AG09309 (cell line): ENCODE measurements at regions not wholly inside any gene's neighbourhood (a gene's known extent, or its start where the extent isn't known, plus 50 kb on each side); places are given as distances from the start of the nearest gene placed in this dataset.

Experiments used
- DNase-seq: peaks from one replicate; pipeline ENCODE4 v3.0.0-alpha.2; 2010; ENCODE audit warnings: low read depth
- H3K4me3 ChIP-seq: 2 replicates; pipeline ENCODE4 v1.5.1; 2011; ENCODE audit warnings: mild to moderate bottlenecking, low read depth, low read length, moderate library complexity; ENCODE audit not compliant: control insufficient read depth
- TF ChIP-seq, protein P1 (sequence below): IDR thresholded peaks from 2 replicates; pipeline ENCODE4 v1.5.1; 2011; ENCODE audit warnings: mild to moderate bottlenecking, low read depth, low read length, inconsistent platforms; ENCODE audit not compliant: insufficient read depth, control insufficient read depth; ENCODE audit errors: missing control alignments

DNA sequence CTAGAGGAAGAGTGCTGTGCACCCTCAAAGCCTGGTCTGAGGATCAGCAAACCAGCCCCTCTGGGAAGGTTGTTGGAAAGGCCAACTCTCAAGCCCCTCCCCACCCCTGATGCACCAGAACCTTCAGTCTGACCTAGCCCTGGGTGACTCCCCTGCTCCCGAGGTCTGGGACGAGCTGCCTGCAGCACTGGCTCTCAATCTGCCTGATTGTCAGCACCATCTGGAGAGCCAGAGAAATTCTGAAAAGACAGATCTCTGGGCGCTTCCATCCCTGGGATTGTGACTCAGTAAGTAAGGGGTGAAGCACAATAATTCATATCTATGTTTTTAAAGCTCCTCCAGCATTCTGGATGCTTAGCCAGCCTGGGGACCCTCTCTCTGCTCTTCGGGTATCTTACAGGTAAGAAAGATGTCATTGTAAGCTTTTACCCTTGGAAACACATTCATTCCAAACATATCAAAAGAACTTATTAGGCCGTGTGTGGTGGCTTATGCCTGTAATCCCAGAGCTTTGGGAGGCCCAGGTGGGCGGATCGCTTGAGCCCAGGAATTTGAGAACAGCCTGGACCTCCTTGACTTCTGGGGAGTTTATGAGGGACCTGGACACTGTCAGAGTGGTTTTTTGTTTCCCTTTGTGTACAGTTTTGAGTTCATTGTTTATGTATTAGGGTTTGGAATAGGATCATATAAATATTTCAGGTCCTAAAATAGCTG lies 147.5 kb downstream of the KCNJ12 start:
- H3K4me3 ChIP-seq = no peak overlapping the region
- TF ChIP-seq, protein P1, sequence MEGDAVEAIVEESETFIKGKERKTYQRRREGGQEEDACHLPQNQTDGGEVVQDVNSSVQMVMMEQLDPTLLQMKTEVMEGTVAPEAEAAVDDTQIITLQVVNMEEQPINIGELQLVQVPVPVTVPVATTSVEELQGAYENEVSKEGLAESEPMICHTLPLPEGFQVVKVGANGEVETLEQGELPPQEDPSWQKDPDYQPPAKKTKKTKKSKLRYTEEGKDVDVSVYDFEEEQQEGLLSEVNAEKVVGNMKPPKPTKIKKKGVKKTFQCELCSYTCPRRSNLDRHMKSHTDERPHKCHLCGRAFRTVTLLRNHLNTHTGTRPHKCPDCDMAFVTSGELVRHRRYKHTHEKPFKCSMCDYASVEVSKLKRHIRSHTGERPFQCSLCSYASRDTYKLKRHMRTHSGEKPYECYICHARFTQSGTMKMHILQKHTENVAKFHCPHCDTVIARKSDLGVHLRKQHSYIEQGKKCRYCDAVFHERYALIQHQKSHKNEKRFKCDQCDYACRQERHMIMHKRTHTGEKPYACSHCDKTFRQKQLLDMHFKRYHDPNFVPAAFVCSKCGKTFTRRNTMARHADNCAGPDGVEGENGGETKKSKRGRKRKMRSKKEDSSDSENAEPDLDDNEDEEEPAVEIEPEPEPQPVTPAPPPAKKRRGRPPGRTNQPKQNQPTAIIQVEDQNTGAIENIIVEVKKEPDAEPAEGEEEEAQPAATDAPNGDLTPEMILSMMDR = no peak
- no peak for DNase-seq

DNA sequence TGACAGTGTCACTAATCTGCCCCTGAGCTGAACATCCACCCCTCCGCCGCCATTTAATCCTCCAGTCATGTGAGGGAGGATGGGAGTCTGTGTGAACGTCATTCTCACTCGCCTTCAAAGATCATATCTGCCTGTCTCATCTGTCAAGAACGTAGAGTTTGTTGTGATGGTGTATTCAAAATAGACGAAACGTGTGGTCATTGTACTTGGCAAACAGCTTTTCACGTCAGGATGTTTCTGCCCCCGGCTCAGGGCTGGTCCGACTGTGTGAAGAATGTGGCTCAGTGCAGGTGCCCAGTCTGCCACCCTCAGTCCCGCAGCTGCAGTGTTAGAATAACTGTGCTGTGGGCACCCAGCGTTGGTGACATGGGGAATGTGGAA lies 148.0 kb downstream of the KCNJ12 start:
- TF ChIP-seq, protein P1 = no peak
- DNase-seq = no peak

DNA sequence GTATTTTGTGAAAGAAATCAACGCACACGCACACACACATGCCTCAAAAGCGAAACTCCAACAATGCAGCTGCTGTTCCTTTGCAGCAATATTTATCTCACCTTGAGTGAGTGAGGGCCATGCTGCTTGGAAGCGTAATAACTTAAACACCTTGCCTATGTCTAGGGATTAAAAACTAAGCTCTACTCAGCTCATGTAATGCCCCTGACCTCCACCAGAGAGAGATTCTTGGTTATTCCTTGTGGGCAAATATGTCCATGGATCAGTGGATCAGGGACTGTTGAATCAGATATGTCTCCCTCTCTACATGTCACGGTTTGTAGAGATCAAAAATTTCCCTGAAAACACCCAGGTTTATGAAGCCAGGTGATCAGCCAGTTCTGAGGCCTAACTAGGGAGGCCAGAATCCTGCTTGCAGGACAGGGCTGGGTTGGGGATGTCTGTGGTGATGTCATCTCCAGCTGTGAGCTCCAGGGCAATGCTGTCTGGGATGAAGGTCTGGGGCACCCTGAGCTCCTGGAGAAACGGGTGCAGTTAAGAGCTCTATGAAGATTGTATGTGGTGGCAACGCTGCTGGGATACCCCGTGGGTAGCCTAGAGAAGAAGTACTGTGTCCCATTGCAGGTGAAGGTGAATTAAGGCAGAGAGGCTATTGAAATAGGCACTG lies 149.4 kb downstream of the KCNJ12 start:
- H3K4me3 ChIP-seq = no peak overlapping the region
- TF ChIP-seq, protein P1 = no peak
- no peak for DNase-seq

More for the DNA sequence above, 148.0 kb downstream of the KCNJ12 start:
- no peak overlapping the region for H3K4me3 ChIP-seq

- TF ChIP-seq, protein P1 = no peak
- H3K4me3 ChIP-seq = no peak overlapping the region
- no peak for DNase-seq
Observed at GRCh38 chr17:21528031-21528695, 152.0 kb downstream of the KCNJ12 start.

- no peak for DNase-seq
- TF ChIP-seq, protein P1 = no peak
- H3K4me3 ChIP-seq = no peak overlapping the region
Observed at GRCh38 chr17:21530311-21530710, 154.2 kb downstream of the KCNJ12 start.

DNA sequence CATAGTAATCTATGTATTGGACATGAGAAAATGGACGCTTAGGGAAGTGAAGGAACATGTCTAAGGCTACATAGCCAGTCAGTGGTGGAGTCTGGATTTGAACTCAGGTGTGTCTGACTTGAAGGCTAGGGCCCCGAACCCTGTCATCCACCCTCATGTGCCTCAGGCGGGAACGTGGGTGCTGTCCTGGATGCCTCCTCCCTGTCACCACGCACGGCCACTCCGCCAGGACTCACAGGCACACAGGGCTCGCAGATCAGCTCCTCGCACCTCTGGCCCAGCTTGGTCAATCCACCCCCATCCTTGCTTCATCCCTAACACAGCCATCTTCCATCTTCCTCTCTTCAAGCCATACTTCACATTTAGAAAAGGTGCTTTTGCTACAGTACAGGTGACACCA lies 154.7 kb downstream of the KCNJ12 start:
- TF ChIP-seq, protein P1 = no peak
- no peak overlapping the region for H3K4me3 ChIP-seq
- no peak for DNase-seq
